GM12892 (cell line): ENCODE measurements at regions not wholly inside any gene's neighbourhood (a gene's known extent, or its start where the extent isn't known, plus 50 kb on each side); places are given as distances from the start of the nearest gene placed in this dataset.
"Not testable (repeated sequence)": the region's sequence is repeated elsewhere in the genome, so short reads cannot be mapped to it uniquely, and the experiment has no call there.

Experiments used
- DNase-seq: peaks from one replicate; pipeline ENCODE4 v3.0.0; 2011; ENCODE audit not compliant: insufficient read length
- FAIRE-seq: peaks from 2 replicates; lab custom pipeline; 2011; peaks lifted over from hg19 to GRCh38; lab: Jason Lieb, UNC
- POLR2A ChIP-seq: IDR thresholded peaks from 2 replicates; pipeline ENCODE4 v1.6.1; 2011; ENCODE audit warnings: low read depth, low read length, control low read depth
- POLR2AphosphoS5 ChIP-seq: IDR thresholded peaks from 2 replicates; pipeline ENCODE4 v1.6.1; 2011; ENCODE audit warnings: low read depth, low read length, control low read depth
- TAF1 ChIP-seq: IDR thresholded peaks from 2 replicates; pipeline ENCODE4 v1.6.1; 2011; ENCODE audit warnings: low read depth, mild to moderate bottlenecking, control low read depth, low read length, borderline replicate concordance

DNA sequence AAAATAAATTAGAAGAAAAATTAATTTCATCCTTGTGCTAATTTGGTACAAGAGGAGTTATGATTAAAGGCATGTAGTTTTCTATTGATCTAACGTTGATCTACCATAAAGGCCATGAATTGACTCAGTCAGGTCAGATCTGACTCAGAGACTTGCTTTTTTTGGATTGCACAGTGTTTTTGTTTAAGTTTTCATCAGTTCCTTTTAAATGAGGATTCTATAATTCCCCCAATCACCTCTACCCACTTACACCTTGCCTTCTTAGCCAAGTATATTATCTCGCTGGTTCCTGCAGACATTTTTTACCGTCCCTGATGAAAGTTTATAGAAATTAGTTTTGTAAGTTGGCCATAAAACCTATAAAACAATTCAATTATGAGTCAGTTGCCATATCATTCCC lies 132.4 kb upstream of the PALS2 start:
- no peak for DNase-seq
- peak; percentile 84 for FAIRE-seq
- TF ChIP-seq TAF1 = no peak
- no peak for TF ChIP-seq POLR2AphosphoS5
- no peak for TF ChIP-seq POLR2A

DNA sequence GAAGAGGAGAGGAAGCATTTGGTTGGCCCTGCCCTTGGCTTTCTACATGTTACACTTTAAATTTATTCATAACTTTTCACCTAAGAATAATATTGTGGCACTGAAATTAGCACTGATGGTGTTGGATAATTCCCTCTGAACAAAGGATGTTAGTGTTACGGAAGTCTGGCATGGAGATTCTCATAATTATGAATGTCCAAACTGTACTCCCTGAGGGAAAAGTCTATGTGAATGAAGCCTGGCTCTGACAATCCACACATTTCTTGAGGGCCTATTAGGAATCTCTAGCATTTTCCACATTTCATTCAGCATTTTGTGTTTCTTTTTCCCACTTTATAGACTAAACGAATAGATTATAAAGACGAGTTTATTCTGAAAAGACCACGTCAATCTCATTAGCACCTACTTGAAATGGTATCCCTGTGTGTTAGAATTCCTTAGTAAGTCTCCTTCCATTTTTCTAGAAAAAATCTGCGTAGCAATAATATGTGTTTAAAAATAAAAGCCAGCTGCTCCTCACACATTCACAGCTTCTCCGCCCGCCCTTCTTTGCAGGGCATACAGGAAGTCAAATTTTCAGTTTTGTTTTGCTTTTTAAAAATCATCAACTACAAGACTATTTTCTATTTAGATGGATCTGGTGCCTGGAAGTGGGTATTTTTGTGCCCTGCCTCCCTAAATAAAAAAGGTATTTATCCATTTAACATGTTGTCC lies 131.8 kb upstream of the PALS2 start:
- FAIRE-seq (peak; percentile 70), DNase-seq (no peak)
- TF ChIP-seq TAF1 = no peak
- no peak for TF ChIP-seq POLR2AphosphoS5
- no peak for TF ChIP-seq POLR2A

DNA sequence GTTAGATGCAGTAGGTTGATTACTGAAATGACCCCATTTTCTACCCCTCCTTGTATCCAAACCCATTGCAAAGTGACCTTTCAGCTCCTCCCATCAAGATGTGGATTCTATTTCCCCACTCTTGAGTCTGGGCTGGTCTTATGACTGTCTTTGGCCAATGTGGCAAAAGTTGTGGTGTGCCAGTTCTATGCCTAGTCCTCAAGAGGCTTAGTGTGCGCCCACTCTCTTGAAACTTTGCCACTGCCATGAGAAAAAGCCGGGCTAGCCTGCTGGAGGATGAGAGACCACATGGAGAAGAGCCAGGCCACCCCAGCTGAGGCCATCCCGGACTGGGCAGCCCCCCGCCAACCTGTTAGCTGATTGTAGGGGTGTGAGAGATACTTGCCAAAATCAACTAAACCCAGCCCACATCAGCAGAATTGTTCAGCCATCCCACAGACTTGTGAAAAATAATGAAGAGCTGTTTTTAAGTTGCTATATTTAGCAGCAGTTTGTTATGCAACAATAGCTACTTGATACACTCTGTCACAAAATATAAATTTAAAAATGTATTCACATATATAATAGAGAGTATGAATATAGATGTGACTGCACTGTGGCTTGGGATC lies 131.0 kb upstream of the PALS2 start:
- DNase-seq (no peak), FAIRE-seq (peak; percentile 75)
- TF ChIP-seq POLR2A = no peak
- no peak for TF ChIP-seq POLR2AphosphoS5
- no peak for TF ChIP-seq TAF1

DNA sequence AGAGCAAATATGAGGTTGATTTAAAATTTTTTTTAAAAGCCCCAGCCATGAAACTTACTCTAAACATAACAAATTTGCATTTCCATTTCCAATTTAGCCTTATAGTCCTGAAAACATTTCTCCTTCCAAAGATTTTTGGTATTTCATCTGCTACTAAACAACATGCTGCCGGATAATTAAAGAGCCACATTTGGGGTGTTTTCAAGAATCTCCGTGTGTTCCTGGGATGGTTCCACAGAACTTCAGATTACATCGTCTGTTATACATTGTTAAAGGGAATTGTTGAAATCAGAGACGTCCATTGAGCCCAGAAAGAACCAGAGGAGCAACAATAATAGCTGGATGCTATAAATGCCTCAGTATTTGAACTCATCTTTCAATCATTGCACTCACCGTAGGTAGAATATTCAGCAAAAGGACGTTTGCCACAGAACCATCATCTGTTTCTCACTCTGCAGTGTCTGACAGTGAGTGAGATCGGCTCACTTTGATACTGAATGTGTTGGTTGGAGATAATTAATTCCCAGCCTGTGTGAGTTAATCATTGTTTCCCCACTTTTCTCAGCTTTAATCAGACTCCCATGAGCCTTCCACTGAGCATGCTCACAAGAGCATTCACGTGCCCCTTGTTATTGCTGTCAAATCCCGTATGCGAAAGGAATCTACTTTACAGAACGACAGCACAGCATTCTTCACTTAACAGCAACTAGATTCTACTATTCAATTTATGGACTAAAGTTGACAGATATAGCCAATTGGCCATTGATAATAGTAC lies 128.4 kb upstream of the PALS2 start:
- FAIRE-seq (no peak), DNase-seq (no peak)
- no peak for TF ChIP-seq TAF1

DNA sequence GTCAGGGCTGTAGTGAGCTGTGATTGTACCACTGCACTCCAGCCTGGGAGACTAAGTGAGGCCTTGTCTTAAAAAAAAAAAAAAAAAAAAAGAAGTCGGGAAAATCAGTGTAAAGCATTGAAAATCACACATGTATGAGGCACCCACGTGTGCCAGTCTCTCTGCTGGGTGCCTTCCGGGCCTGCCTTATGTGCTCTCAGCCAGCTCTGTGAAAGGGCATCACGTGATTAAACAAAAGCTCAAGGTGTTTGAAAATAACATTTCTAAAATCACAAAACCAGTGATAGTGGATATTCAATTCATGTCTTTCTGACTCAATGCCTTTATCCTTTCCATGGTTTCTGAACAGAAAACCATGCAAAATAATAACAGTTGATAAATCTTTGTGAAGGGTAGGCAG lies 125.2 kb upstream of the PALS2 start:
- FAIRE-seq (no peak), DNase-seq (no peak)
- TF ChIP-seq POLR2A (no peak), POLR2AphosphoS5 (no peak), TAF1 (no peak)

DNA sequence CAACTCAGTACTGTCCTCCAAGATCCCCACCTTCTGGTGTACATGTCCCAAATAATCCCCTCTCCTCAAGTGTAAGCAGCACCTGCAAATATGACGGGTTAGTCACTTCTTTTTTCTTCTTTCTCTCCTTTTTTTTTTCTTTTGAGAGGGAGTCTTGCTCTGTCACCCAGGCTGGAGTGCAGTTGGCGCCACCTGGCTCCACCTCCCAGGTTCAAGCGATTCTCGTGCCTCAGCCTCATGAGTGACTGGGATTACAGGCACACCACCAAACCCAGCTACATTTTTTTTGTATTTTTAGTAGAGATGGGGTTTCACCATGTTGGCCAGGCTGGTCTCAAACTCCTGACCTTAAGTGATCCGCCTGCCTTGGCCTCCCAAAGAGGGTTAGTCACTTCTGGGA lies 123.8 kb upstream of the PALS2 start:
- FAIRE-seq, DNase-seq: not testable (repeated sequence)

DNA sequence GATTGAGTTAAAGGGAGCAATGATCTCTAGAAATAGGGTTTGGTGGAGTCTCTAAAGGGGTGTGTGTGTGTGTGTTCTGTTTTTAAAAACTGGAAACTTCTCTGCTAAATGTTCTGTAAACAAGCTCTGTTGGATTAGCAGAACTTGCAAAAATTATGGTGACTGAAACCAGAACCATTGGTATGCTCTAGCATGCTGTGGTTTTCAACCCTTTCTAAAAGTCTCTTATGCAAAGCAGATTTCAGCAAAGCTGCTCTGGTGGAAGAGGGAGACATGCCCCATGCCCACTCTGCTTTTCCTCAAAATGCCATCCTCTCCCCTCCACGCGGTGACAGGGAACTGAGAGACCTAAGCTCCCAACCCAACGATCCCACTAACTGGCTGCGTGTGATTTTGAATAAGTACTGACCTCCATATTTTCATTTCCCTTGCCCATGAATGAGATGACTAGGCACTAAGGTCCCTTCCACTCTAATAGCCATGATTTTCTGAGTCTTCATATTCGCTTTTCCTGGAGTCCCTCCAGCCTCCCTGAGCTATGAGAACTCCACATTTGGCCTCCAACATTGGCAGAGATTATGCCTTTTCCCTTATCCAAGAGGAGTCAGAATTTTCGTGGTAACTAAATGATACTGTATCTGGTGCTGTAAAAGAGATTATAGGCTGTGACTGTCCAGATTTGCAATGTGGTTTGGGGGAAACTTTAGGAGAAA lies 117.3 kb upstream of the PALS2 start:
- no peak for TF ChIP-seq POLR2AphosphoS5
- no peak for TF ChIP-seq TAF1
- TF ChIP-seq POLR2A = no peak
- FAIRE-seq (peak; percentile 58), DNase-seq (no peak)

DNA sequence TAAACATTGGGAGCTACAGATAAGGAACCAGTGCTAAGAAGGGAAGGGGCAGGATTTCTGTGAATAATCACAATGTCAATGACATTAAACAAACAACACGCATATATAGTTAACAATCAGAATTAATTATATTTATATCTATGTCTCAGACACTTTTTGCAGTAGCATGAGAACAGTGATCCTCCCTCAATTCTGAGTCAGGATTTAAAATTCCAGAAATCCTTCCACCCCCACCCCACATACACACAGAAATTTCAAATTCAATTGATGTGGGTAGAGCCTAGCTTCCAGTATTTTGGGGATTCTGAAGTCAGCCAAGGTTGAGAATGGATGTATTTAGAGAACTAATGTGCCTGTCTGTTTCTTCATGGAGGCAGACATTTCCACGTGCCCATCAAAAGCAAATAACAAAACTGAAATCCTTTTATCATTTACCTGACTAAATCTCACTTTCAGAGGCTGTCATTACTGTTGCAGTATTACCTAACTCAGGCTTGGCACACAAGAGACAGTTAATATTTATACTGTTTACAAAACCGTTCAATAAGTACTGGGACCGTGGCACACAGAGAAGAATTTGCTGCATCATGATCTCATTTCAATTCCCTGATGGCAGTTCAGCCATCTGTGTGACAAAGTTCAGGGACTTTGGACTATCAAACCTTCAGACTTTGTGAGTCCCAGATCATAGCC lies 116.6 kb upstream of the PALS2 start:
- no peak for DNase-seq
- FAIRE-seq = peak; percentile 73
- TF ChIP-seq POLR2A (no peak), TAF1 (no peak), POLR2AphosphoS5 (no peak)

DNA sequence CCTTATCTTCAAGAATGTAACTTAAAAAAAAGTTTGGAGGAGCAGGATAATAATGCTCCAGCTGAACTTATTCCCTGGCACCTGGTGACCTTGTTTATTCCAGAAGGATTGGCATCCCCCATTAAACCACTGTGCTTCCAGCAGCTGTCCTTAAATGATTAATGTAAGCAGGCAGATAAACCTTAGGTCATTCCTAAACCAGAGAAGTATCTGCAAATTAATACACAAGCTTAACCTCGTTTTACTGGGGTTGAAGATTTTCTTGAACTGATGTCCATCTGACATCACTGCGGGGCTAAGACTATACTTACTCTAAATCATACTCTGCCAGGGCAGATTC lies 116.1 kb upstream of the PALS2 start:
- DNase-seq = no peak
- FAIRE-seq = no peak
- TF ChIP-seq POLR2A = no peak
- TF ChIP-seq POLR2AphosphoS5 = no peak
- no peak for TF ChIP-seq TAF1

DNA sequence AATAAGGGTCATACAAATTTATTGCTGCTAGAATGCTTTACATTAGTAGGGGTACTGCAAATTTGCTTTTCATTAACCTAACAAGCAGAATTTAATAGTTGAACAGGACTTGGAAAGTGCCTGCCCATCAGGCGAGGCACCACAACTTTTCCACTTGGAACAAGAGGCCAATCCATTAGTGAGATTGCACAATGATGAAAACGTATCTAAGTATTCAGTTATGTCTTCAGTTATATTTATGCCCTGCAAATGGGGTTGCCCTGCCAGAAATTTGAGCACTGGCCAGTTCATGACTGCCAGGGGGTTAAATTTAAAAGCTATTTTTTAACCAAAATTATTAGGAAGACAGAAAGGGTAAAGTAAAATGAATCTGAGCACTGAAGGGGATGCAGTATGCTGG lies 111.1 kb upstream of the PALS2 start:
- DNase-seq = no peak
- TF ChIP-seq TAF1 (no peak), POLR2AphosphoS5 (no peak), POLR2A (no peak)
- FAIRE-seq = no peak

DNA sequence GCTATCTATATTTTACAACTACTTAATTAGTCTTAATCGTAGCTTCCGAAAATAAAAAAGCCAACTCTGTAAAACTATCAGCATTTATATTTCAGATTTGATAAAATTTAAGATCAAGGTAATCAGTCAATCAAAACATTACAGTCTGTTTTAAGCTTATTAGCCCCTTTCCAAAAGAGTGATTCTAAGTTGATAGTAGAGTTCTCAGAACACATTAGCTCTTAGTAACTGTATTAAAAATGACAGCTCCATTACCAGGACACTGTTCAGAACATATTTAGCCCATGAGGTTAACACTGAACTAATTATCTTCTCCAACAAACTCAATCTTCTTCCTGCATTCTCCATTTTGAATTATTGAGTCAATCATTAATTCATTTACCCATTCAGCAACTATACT lies 110.3 kb upstream of the PALS2 start:
- no peak for DNase-seq
- no peak for FAIRE-seq
- TF ChIP-seq POLR2A (no peak), TAF1 (no peak), POLR2AphosphoS5 (no peak)

DNA sequence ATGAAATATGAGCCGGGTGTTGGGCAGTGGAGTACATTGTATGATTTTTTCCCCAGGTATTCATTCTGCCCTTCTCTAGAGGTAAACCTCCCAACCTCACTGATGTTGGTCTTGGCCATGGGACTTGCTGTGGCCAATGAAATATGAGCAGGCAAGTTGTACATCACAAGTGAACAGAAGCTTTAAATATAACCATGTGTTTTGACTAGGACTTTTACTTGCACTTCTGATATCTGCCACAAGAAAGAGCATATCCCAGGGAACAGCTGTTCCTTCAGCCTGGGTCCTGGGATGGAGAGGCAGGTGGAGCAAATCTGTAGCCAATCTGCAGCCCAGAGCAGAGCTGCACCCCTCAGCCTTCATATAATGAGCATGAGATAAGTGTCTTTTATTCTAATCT lies 109.8 kb upstream of the PALS2 start:
- FAIRE-seq = no peak
- no peak for DNase-seq
- TF ChIP-seq TAF1 (no peak), POLR2A (no peak), POLR2AphosphoS5 (no peak)
